ENCODE measurements at regions not wholly inside any gene's neighbourhood (a gene's known extent, or its start where the extent isn't known, plus 50 kb on each side); places are given as distances from the start of the nearest gene placed in this dataset.
"Not testable (repeated sequence)": the region's sequence is repeated elsewhere in the genome, so short reads cannot be mapped to it uniquely, and the experiment has no call there.

DNA sequence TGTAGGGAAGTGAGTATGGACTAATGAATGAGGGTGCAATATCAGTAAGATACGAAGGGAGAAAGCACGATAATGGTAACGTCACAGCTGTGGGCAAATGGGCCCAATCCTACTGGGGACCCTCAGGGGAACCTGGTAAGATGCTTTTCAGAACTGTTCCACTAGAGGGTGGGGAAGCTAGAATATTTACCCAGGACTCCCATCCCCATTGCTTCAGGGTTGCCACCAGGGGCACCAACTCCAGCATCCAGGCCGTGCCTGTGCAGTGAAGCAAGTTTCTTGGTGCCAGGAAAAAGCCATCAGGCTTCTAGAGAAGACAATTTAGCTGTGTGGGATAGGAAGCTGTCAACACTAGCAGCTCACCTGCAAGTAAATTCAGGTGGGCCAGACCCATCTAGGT is 409.3 kb downstream of the AGTPBP1 start:
- DNase-seq (ENCODE audit: low spot score) = no peak

GRCh38 chr9:85331626-85332025 is 410.1 kb downstream of the AGTPBP1 start:
- DNase-seq (ENCODE audit: low spot score) = no peak

DNA sequence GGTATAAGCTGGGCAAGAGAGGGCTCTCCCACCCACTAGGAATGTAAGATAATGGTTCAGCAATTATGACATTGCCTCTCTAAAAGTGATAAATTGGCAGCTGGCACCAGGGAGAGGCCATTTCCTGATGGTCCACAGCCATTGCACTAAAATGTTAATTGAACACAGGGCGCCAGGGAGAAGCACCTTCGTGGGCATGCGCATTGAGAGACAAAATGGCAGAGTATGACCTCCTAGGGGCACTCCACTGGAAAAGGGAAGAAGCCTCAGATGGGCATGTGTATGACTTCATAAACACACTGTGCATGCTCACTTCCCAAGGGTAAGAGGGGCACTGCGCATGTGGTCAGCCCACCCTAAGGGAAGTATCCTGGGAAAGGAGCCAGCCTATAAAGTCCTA is 419.2 kb downstream of the AGTPBP1 start:
- DNase-seq (ENCODE audit: low spot score) = no peak

DNA sequence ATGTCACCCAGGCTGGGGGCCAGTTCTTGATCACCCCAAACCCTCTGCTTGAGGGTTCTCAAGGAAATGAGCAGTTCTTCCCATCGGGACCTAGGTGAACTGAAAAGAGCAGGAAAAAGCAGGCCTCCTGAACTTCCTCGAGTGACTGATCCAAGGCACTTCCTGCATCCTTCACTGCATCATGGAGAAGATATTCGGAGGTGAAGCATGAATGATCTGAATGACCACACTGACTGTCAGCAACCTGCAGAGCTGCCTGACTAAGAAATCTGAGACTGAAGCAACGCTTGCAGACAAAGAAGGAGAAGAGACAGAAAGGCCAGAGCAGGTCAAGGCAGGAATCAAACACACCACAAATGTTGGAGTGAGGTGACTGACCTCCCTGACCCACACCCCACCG is 420.2 kb downstream of the AGTPBP1 start:
- no peak for DNase-seq (ENCODE audit: low spot score)

DNA sequence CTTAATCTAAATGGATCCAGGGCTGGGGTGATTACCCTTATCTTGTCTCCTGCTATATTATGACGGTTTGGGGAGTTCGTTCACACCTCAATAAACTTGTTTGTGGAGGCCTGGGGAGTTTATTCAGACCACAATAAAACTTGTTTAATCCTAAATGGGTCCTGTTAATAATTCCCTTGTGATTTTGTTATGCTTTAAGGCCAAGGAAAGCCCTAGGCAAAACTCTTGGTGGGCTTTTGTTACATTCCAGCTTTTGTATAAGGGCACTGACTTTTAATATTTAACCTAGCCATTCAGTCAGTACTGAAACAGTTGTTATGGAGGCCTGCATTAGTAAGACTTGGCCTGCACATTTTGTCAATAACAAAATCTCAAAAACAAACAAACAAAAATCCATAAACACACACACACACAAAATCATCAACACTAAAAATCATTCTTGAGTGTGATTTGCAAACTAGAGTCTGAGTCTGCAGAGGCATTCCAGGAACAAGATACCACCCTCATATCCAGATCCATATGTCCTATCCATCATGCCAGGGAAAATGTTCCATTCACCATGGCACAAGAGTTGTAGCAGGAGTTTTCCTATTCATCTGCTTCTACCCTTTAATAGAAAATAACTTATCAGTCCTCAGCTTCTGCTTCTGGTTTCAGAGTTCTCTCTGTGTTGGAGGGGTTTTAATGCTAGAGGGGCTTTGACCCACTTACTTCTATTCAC is 421.7 kb downstream of the AGTPBP1 start:
- no peak for DNase-seq (ENCODE audit: low spot score)

DNA sequence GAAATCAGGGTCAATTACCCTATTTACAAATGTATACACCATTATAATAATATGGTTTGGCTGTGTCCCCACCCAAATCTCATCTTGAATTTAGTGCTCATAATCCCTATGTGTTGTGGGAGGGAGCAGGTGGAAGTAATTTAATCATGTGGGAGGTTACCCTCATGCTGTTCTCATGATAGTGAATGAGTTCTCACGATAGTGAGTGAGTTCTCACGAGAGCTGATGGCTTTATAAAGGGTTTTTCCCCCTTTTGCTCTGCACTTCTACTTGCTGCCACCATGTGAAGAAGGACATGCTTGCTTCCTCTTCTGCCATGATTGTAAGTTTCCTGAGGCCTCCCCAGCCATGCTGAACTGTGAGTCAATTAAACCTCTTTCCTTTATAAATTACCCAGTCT is 426.2 kb downstream of the AGTPBP1 start:
- not testable (repeated sequence) for DNase-seq (ENCODE audit: low spot score)

- DNase-seq (ENCODE audit: low spot score) = no peak
These were observed 431.2 kb downstream of the AGTPBP1 start for GRCh38 chr9:85310573-85310972.

DNA sequence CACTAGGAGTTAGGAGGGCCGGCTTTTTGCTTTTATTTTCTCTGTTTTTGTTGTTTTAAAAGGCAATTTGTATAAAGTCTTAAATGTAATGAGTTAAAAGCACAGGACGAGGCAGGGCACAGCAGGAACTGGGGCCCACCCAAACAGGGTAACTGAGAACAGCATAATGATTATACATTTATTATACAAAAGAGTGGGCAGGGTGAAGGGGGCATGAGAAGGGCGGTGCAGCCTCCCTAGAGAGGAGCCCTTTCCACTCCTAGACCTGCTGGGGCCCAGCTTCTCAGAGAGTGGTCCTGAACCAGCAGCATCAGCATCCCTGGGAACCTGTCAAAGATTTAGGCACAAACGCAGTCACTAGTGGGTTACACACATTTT is 438.0 kb downstream of the AGTPBP1 start:
- no peak for DNase-seq (ENCODE audit: low spot score)

DNA sequence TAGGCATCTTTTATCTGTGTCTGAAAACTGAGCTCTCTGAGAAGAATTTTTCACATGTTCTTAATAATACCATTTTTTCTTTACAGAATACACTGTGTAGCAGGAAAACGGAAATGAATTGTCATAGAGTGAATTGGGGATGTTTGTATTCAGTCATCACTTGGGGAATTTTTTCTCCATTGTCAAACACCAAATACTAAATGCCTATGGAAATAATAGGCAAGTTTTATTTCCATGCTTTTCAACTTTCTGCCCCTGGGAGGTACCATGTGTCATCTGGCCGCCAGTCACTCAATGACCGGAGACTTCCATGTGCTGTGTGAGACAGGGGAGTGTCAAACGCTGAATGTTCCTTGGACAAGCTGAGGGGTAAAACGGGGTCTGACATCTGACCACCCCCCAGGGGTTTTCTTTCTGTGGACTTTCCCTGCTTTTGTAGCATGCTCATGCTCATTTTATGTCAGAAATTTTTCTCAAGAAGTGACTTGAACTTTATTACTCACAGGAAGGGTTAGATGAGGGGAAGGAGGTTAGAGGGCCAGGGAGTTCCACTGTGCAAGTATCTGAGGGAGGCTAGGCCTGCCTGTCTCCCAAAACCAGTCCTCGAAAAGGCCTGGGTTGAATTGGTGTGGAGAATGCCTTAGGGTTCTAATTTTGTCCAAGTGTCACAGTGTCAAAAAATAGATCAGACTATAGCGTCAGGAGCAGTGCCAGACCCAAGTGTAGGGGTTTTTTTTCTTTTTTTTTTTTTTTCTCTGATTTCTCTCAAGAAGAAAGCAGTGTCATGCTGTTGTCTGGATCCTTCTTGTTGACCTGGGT is 438.6 kb downstream of the AGTPBP1 start:
- no peak for DNase-seq (ENCODE audit: low spot score)

GRCh38 chr9:85298499-85298898 is 443.3 kb downstream of the AGTPBP1 start:
- DNase-seq (ENCODE audit: low spot score) = no peak

DNA sequence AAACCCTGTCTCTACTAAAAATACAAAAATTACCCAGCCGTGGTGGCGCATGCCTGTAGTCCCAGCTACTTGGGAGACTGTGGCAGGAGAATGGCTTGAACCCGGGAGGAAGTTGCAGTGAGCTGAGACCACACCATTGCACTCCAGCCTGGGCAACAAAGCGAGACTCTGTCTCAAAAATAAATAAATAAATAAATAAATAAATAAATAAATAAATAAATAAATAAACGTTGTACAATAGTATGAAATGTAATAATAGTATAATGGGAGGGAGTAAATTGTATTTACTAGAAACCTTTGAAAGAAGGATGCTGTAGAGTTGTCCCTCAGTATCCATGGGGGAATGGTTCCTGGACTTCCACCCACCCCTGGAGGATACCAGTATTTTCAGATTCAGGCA is 446.5 kb downstream of the AGTPBP1 start:
- not testable (repeated sequence) for DNase-seq (ENCODE audit: low spot score)

DNA sequence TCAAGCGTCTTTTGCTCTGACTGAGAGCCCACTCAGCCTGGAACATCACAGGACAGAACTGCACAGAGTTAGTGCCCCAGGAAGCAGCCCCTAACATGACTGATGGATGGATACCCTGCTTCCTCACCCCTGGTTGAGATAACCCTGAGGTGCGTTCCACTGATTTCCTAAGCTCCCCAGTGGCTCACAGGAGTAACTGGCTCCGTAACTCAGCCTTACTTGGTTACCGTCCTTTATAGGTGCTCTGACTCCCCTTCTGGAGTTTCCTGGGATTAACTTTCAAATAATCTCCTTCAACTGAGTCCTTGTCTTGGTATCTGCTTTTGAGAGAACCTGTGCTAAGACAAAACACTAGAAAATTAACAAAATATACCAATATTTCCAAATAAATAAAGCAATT is 449.5 kb downstream of the AGTPBP1 start:
- no peak for DNase-seq (ENCODE audit: low spot score)

DNA sequence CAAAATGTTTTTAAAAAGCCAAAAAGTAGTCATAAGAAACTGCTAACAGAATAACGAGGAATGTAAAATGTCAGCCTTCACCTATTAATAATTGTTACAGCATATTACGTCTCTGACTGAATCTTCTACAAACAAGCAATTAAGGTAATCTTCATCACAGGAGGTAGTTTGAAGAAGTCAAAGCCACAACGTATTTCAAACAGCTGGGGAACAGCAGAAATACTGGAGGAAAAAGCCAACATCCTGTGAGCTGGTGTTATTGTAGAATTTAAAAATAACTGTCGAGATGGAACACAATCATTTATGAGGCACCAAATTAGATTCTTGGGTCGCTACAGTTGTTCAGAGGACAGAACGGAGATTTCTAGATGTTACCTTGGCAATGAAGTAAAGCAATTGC is 450.5 kb downstream of the AGTPBP1 start:
- DNase-seq (ENCODE audit: low spot score) = no peak

GRCh38 chr9:85290019-85290418 is 451.7 kb downstream of the AGTPBP1 start:
- DNase-seq (ENCODE audit: low spot score) = no peak

DNA sequence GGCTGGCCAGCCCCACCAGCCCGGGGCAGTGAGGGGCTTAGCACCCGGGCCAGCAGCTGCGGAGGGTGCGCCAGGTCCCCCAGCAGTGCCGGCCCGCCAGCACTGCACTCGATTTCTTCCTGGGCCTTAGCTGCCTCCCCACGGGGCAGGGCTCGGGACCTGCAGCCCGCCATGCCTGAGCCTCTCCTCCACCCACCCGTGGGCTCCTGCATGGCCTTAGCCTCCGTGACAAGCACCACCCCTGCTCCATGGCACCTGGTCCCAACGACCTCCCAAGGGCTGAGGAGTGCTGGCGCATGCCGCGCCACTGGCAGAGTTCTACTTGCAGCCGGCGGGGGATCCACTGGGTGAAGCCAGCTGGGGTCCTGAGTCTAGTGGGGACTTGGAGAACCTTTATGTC is 452.6 kb downstream of the AGTPBP1 start:
- DNase-seq (ENCODE audit: low spot score) = no peak

- no peak for DNase-seq (ENCODE audit: low spot score)
These were observed 458.3 kb downstream of the AGTPBP1 start for GRCh38 chr9:85283421-85283820.

DNA sequence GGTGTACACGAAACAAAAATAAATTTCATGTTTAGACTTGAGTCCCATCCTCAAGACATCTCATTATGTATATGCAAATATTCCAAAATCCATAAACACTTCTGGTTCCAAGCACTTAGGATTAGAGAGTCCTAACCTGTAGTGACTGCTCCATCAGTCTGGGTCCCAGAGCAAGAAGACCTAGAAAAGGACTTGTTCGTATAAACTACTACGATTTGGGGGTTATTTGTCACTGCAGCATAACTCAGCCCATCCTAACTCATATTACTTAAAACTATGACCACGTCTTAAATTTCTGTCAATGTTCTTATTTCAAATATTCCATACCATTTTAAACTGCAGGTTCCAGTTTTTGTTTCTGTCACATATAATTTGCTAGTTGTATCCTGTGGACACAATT is 463.0 kb downstream of the AGTPBP1 start:
- DNase-seq (ENCODE audit: low spot score) = no peak

GRCh38 chr9:85276741-85277140 is 465.0 kb downstream of the AGTPBP1 start:
- no peak for DNase-seq (ENCODE audit: low spot score)

GRCh38 chr9:85269811-85270210 is 471.9 kb downstream of the AGTPBP1 start:
- DNase-seq (ENCODE audit: low spot score) = no peak

GRCh38 chr9:85268131-85268530 is 473.6 kb downstream of the AGTPBP1 start:
- no peak for DNase-seq (ENCODE audit: low spot score)

DNA sequence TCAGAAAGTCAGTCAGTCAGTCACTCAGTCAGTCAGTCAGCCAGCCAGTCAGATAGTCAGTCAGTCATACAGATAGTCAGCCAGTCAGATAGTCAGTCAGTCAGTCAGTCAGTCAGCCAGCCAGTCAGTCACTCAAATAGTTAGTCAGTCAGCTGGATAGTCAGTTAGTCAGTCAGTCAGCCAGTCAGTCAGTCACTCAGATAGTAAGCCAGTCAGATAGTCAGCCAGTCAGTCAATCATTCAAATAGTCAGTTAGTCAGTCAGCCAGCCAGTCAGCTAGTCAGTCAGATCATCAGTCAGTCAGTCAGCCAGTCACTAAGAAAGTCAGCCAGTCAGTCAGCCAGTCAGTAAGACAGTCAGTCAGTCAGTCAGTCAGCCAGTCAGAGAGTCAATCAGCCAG is 477.1 kb downstream of the AGTPBP1 start:
- no peak for DNase-seq (ENCODE audit: low spot score)

GRCh38 chr9:85263288-85263687 is 478.5 kb downstream of the AGTPBP1 start:
- DNase-seq (ENCODE audit: low spot score) = no peak

DNA sequence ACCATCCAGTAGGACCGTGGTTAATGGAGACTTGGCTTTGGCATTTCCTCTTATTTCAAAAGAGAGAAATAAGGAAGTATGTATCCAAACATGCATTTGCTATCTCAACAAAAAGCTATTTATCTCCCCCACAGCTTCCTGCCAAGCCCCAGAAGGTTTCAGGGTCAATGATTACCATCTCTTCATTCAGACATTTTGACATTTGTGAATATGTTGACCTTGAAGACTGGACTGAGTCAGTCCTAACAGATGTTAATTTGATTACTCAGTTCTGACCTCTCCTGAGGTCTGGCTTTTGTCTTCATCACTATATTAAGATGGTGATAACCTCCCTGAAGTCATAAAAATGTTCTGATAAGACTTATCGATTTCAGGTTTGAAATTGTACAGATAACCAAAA is 479.4 kb downstream of the AGTPBP1 start:
- DNase-seq (ENCODE audit: low spot score) = no peak

Measured in hematopoietic multipotent progenitor cell treated with erythropoietin and hydrocortisone succinate and interleukin-3 and kit ligand, for 15 days (in vitro differentiated cells).